CD14-positive monocyte (primary cell): ENCODE measurements at regions not wholly inside any gene's neighbourhood (a gene's known extent, or its start where the extent isn't known, plus 50 kb on each side); places are given as distances from the start of the nearest gene placed in this dataset.

Experiments
- DNase-seq, 3 donors: peaks; one replicate each; pipeline ENCODE4 v3.0.0-alpha.2; 2011 to 2022
- H2AFZ ChIP-seq: 2 replicates; pipeline ENCODE4 v1.6.0; 2012; ENCODE audit warnings: mild to moderate bottlenecking, low read depth, low read length, inconsistent platforms; ENCODE audit not compliant: insufficient read depth, poor library complexity, severe bottlenecking
- H3K27ac ChIP-seq, 2 donors: 1 replicate in 1 of 2; 2 replicates in 1 of 2; pipeline ENCODE4 v1.5.1; 2012 to 2013; ENCODE audit warnings: low read length in 2 of 2, control low read depth in 1 of 2, inconsistent platforms in 1 of 2, low read depth in 1 of 2, mild to moderate bottlenecking in 1 of 2
- H3K27me3 ChIP-seq, 2 donors: one replicate each; pipeline versions ENCODE4 v1.6.0 to v1.6.1; 2011 to 2013; ENCODE audit warnings: low read length in 2 of 2; ENCODE audit not compliant: control insufficient read depth in 2 of 2, insufficient read depth in 2 of 2
- H3K36me3 ChIP-seq, 2 donors: replicated peaks in 1 of 2; 1 replicate in 1 of 2; 2 replicates in 1 of 2; pipeline versions ENCODE4 v1.5.1 to v1.6.1; 2012 to 2013; ENCODE audit warnings: low read length in 2 of 2, control low read depth in 1 of 2, inconsistent platforms in 1 of 2, mild to moderate bottlenecking in 1 of 2; ENCODE audit not compliant: insufficient read depth in 2 of 2, control insufficient read depth in 1 of 2
- H3K4me1 ChIP-seq, 2 donors: 1 replicate in 1 of 2; 2 replicates in 1 of 2; pipeline versions ENCODE4 v1.5.1 to v1.6.1; 2012 to 2013; ENCODE audit warnings: low read length in 2 of 2, control low read depth in 1 of 2, inconsistent platforms in 1 of 2, mild to moderate bottlenecking in 1 of 2, moderate library complexity in 1 of 2; ENCODE audit not compliant: insufficient read depth in 2 of 2, control insufficient read depth in 1 of 2
- H3K4me2 ChIP-seq: replicated peaks from 2 replicates; pipeline ENCODE3; 2012; ENCODE audit warnings: low read length, moderate library complexity, mild to moderate bottlenecking; ENCODE audit not compliant: poor library complexity, severe bottlenecking; ENCODE audit errors: extremely low read depth
- H3K4me3 ChIP-seq, 3 experiments: fragments of 200-600 bp in 1 of 3; sonication (generic) in 1 of 3; replicated peaks in 1 of 3; 1 replicate in 2 of 3; 2 replicates in 1 of 3; pipeline ENCODE4 v1.5.1; 2011 to 2013; ENCODE audit warnings: low read length in 3 of 3, mild to moderate bottlenecking in 3 of 3, control low read depth in 2 of 3, low read depth in 2 of 3, inconsistent platforms in 1 of 3, moderate library complexity in 1 of 3
- H3K79me2 ChIP-seq: 2 replicates; pipeline ENCODE4 v1.6.0; 2012; ENCODE audit warnings: mild to moderate bottlenecking, control low read depth, inconsistent platforms, low read length, moderate library complexity; ENCODE audit not compliant: insufficient read depth
- H3K9ac ChIP-seq: 2 replicates; pipeline ENCODE4 v1.6.0; 2017; ENCODE audit warnings: low read length, mild to moderate bottlenecking; ENCODE audit not compliant: insufficient read depth, poor library complexity, severe bottlenecking
- H3K9me3 ChIP-seq, 2 donors: replicated peaks in 1 of 2; 1 replicate in 1 of 2; 2 replicates in 1 of 2; pipeline versions ENCODE4 v1.5.1 to v1.6.1; 2012 to 2013; ENCODE audit warnings: low read length in 2 of 2, control low read depth in 1 of 2; ENCODE audit not compliant: control insufficient read depth in 1 of 2, insufficient read depth in 1 of 2
- H4K20me1 ChIP-seq: 2 replicates; pipeline ENCODE4 v1.6.0; 2012; ENCODE audit warnings: mild to moderate bottlenecking, low read length, control low read depth, moderate library complexity; ENCODE audit not compliant: insufficient read depth
- H3K27ac Mint-ChIP-seq, 7 donors: one replicate each; pipeline ENCODE4 v1.8.0; 2020; ENCODE audit warnings: mild to moderate bottlenecking in 7 of 7, mixed read lengths in 7 of 7, moderate library complexity in 6 of 7, inconsistent platforms in 2 of 7
- H3K27me3 Mint-ChIP-seq, 3 donors: one replicate each; pipeline ENCODE4 v1.8.0; 2021 to 2022; ENCODE audit warnings: low read depth in 3 of 3, mild to moderate bottlenecking in 3 of 3, mixed read lengths in 3 of 3, moderate library complexity in 3 of 3, inconsistent platforms in 1 of 3
- H3K36me3 Mint-ChIP-seq, 2 donors: one replicate each; pipeline ENCODE4 v1.8.0; 2020; ENCODE audit warnings: mixed read lengths in 2 of 2, inconsistent platforms in 1 of 2, mild to moderate bottlenecking in 1 of 2
- H3K4me1 Mint-ChIP-seq: one replicate; pipeline ENCODE4 v1.8.0; 2020; ENCODE audit warnings: mild to moderate bottlenecking, mixed read lengths
- H3K4me3 Mint-ChIP-seq, 2 donors: one replicate each; pipeline ENCODE4 v1.8.0; 2020; ENCODE audit warnings: mild to moderate bottlenecking in 2 of 2, mixed read lengths in 2 of 2, moderate library complexity in 1 of 2
- H3K9me3 Mint-ChIP-seq, 7 donors: one replicate each; pipeline ENCODE4 v1.8.0; 2020 to 2022; ENCODE audit warnings: mixed read lengths in 7 of 7, mild to moderate bottlenecking in 6 of 7, moderate library complexity in 6 of 7, inconsistent platforms in 2 of 7
- WGBS: methylation state at CpG from one replicate; pipeline ENCODE4 v1.1.5; 2013; ENCODE audit warnings: missing lambda C conversion rate; ENCODE audit not compliant: insufficient coverage; 5-methylcytosine and 5-hydroxymethylcytosine counted together
- intact Hi-C, 2 donors: fragments of 100-400 bp; cut with micrococcal nuclease; formaldehyde crosslinking; loops; one replicate each; pipeline versions ENCODE4 v1.15.0 to v1.15.1; 2023
- TF ChIP-seq, protein P1 (sequence below): fragments of 200-600 bp; IDR thresholded peaks from one replicate; pipeline ENCODE4 v1.8.0; 2022; ENCODE audit warnings: antibody characterized with exemption, mild to moderate bottlenecking

DNA sequence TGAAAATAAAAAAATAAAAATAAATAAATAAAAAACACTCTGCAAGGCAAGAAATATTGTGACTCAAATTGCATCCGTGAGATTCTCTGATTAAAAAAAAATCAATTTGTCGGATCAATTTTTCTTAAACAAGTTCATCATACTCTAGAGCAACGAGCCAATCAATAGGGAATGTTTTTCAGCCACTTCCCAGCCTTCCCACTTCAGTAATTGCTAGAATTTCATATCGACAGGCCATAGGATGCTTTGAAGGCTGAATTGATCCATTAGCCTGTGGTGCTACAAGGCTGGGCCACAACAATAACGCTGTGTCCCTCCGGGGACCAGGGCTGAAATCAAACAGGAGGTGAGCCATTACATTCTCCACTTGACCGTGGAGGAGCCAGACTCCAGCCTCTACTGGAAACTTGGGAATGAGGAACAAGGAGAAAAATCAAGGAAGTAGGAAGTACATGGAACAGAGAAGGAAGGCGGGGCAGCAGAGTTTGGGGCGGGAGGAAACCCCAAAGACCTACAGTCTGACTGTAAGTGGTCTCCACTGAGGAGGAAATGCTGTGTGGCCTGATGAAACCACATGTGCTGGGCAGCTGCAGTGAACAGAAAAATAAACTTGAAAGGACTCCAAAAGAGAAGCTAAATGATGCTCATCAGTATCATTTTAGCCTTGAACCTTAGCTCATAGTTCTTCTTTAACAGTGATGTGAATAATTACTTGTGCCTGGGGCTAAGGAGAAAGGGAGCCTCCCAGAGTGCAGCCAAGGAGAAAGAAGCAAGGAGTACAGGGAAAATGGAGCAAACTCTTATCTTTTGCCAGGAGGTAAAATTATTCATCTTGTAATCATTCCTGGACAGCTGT is 308.6 kb downstream of the TLE1 start:
- Histone ChIP-seq H3K27ac (no peak overlapping the region), H3K9ac (no peak overlapping the region), H3K79me2 (no peaks in the 10 kb centered on the region), H4K20me1 (no peaks in the 10 kb centered on the region), H3K4me3 (no peak overlapping the region), H3K9me3 (no peaks in the 10 kb centered on the region), H3K4me2 (no peak overlapping the region), H3K4me1 (peaks cover 0 to 2% of the 10 kb centered on the region in 2 donors), H2AFZ (no peak overlapping the region), H3K27me3 (no peaks in the 10 kb centered on the region), H3K36me3 (no peaks in the 10 kb centered on the region)
- Mint-ChIP-seq H3K36me3 (no peaks in the 10 kb centered on the region), H3K27ac (no peak overlapping the region), H3K27me3 (peaks cover 0 to 2% (median 0%) of the 10 kb centered on the region in 3 donors), H3K4me3 (no peak overlapping the region), H3K4me1 (peaks cover under 1% of the 10 kb centered on the region), H3K9me3 (peaks cover 0 to 7% (median 3%) of the 10 kb centered on the region in 7 donors)
- DNase-seq = no peak
- intact Hi-C loops = no loop called here
- TF ChIP-seq, protein P1, sequence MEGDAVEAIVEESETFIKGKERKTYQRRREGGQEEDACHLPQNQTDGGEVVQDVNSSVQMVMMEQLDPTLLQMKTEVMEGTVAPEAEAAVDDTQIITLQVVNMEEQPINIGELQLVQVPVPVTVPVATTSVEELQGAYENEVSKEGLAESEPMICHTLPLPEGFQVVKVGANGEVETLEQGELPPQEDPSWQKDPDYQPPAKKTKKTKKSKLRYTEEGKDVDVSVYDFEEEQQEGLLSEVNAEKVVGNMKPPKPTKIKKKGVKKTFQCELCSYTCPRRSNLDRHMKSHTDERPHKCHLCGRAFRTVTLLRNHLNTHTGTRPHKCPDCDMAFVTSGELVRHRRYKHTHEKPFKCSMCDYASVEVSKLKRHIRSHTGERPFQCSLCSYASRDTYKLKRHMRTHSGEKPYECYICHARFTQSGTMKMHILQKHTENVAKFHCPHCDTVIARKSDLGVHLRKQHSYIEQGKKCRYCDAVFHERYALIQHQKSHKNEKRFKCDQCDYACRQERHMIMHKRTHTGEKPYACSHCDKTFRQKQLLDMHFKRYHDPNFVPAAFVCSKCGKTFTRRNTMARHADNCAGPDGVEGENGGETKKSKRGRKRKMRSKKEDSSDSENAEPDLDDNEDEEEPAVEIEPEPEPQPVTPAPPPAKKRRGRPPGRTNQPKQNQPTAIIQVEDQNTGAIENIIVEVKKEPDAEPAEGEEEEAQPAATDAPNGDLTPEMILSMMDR = no peak
- WGBS = 66% methylated on average over 5 of the region's 9 CpGs

DNA sequence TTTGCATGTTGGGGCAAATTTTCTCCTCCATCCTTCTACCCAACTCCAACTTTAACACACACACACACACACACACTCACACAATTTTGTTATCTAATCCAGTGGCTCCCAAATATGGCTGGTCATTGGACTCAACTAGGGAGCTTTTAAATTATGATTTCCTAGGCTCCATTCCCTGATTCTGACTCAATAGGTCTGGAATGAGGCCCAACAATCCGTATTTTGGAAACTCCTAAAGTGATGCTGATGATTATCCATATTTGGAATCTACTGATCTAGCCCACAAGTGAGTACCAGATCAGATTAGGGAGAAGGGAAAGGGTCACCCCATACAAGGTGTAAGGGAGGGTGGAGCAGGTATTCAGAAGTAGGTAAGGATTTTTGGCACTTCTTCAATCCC is 309.7 kb downstream of the TLE1 start:
- no peak overlapping the region for H3K4me2 ChIP-seq
- no peak for DNase-seq
- no peaks in the 10 kb centered on the region for H3K79me2 ChIP-seq
- no peak overlapping the region for H3K27ac ChIP-seq
- no peaks in the 10 kb centered on the region for H3K9me3 ChIP-seq
- H3K4me1 ChIP-seq = peaks cover 0 to 9% of the 10 kb centered on the region in 2 donors
- no peaks in the 10 kb centered on the region for H4K20me1 ChIP-seq
- Mint-ChIP-seq H3K9me3 (peaks cover 0 to 5% (median 0%) of the 10 kb centered on the region in 7 donors), H3K4me3 (no peak overlapping the region), H3K36me3 (no peaks in the 10 kb centered on the region), H3K27ac (no peak overlapping the region), H3K27me3 (peaks cover 0 to 2% (median 0%) of the 10 kb centered on the region in 3 donors), H3K4me1 (peaks cover 7% of the 10 kb centered on the region)
- H3K27me3 ChIP-seq = no peaks in the 10 kb centered on the region
- H3K4me3 ChIP-seq = no peak overlapping the region
- H2AFZ ChIP-seq = no peak overlapping the region
- no CpG with 5 or more reads among the region's 1 CpG for WGBS
- TF ChIP-seq, protein P1 = no peak
- H3K36me3 ChIP-seq = no peaks in the 10 kb centered on the region
- H3K9ac ChIP-seq = no peak overlapping the region
- intact Hi-C loops = no loop called here
